HG03565 (cell line): ENCODE measurements at regions not wholly inside any gene's neighbourhood (a gene's known extent, or its start where the extent isn't known, plus 50 kb on each side); places are given as distances from the start of the nearest gene placed in this dataset.

Source experiments
- ATAC-seq: cut with Tn5 transposase; IDR thresholded peaks from one replicate; pipeline ENCODE4 v1.9.1; 2021; ENCODE audit warnings: mild to moderate bottlenecking, moderate library complexity; ENCODE audit not compliant: unreplicated experiment

DNA sequence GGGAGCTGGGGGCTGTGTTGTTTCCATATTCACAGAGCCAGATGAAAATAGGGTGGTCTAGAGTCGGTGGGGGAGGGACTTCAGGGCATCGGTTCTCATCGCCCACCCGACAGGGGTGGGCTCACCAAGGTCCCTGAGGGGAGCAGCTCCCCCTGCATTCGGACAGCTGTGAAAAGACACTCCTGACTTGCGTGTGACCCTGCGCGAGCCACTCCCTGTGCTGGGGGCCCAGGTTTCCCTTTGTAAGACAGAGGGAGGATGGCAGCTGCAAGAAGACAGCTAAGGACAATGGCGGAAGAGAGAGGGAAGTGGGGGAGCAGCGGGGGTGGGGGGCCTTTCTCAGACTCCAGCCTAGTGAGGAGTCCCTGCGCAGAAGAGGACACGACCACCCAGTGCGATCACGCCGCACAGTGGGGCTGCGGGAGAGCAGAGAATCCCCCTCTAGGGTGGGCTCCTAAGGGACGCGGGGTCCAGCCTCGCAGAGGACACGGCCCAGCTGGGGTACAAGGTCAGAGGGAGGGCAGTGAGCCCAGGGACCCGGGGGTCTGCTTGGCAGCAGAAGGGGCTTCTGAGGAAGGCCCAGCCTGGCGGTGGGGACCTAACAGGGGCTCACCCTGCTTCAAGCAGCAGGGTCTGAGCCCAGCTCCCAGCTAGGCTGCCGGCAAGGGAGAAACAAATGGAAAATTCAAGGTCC, 326.9 kb upstream of the DIO3 start:
- ATAC-seq, result no peak

DNA sequence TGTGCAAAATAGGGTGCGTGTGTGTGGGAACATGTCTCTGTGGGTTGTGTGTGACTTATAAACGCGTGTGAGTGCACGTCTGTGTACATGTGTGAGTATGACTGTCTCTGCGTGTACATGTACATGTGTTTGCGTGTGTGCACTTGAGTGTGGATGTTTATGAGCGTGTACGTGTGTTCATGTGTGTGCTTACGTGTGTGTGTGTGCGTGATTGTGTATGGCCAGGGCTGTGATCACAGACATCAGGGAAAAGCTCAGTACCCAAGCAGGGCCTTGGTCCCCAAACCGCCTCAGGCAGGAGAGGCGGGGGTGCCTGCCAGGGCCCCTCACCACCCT, 326.3 kb upstream of the DIO3 start:
- no peak for ATAC-seq

DNA sequence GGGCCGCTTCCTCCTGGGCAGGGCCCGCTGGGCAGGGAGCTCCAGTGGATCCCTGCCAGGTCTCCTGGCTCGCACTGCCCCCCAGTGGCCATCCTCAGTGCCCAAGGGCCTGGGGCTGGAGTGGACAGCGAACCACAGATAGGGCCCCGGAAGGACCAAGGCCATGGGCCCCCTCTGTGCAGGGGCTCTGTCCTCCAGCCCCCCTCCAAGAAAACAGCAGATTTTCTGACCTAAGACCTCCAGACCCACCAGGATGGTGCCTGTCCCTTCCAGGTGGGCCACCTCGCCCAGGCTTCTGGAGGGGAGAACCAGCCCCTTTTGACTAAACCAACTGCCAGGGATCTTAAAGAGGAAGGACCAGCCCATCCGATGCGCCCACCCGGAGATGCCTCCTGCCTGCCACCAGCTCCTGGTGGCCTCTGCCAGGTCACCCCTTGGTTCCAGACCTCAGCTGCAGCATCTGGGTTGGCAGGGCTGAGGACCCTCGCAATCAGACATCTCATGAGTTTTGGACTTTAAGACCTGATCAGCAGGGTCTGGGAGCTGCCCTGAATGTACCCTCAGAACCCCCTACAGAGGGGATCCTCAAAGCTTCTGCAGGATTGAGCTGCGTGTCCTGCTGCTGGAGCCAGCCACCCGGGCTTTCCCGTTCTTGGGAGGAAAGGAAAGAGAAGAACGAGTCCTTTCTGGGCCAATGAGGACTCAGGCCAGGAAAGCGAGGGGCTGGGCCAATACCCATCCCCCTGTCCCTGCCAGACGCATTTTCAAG, 325.8 kb upstream of the DIO3 start:
- no peak for ATAC-seq

- ATAC-seq, result no peak
Observed at GRCh38 chr14:101236496-101237251, 324.6 kb upstream of the DIO3 start.

GRCh38 chr14:101237252-101237616, 324.1 kb upstream of the DIO3 start:
- ATAC-seq, result no peak

- no peak for ATAC-seq
Observed at GRCh38 chr14:101239065-101239464, 322.2 kb upstream of the DIO3 start.

- no peak for ATAC-seq
Observed at GRCh38 chr14:101241147-101241546, 320.1 kb upstream of the DIO3 start.

GRCh38 chr14:101241807-101242278, 319.5 kb upstream of the DIO3 start:
- ATAC-seq, result no peak

GRCh38 chr14:101242442-101243385, 318.6 kb upstream of the DIO3 start:
- ATAC-seq, result no peak

- no peak for ATAC-seq
Observed at GRCh38 chr14:101243587-101244338, 317.5 kb upstream of the DIO3 start.

GRCh38 chr14:101246894-101247841, 314.1 kb upstream of the DIO3 start:
- ATAC-seq, result no peak

DNA sequence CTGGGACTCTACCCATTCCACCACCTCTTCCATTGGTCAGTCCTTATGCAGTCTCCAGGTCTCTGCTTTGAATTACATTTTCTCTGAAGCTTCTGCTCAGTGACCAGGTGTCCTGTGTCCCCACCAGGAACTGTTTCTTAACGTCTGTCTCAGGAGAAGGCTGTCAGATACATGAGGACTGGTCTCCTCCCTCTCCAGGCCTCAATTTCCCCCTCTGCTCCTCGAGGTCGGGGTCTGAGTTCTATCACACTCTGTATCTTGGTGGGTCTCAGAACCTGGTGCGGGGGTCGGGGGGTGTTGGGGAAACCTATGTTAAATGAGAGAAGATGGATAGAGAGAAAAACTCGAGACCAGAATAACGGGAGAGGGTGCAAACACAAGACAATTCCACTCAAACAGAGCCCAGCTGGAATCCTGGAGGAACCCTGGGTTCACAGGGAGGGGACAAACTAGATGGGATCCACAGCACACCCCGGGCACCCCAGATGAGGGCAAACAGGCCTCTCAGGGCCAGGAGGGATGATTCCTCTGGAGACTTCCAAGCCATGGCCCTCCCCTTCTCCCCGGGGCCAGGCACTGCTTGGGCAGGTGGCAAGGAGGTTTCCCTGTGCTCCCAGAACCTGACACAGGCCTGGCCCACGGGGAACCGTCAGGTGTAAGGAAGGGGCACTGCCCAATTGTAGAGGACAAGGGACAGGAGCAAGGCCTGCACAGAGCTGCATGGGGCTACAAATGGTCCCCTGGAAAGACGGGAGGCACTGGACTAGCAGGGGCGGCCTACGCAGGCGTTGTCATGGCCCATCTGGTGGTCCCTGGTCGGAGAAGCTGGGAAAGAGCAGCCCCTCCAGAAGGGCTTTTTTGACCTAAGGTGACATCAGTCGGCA, 313.2 kb upstream of the DIO3 start:
- no peak for ATAC-seq

GRCh38 chr14:101248840-101249675, 312.2 kb upstream of the DIO3 start:
- no peak for ATAC-seq

- no peak for ATAC-seq
Observed at GRCh38 chr14:101249676-101250036, 311.6 kb upstream of the DIO3 start.

GRCh38 chr14:101250336-101250947, 310.9 kb upstream of the DIO3 start:
- ATAC-seq, result no peak

- ATAC-seq, result no peak
Observed at GRCh38 chr14:101250948-101251811, 310.1 kb upstream of the DIO3 start.
